ENCODE measurements at regions not wholly inside any gene's neighbourhood (a gene's known extent, or its start where the extent isn't known, plus 50 kb on each side); places are given as distances from the start of the nearest gene placed in this dataset.

GRCh38 chrX:30468471-30468870, 109.1 kb downstream of the TASL start:
- ATAC-seq (no peak), DNase-seq (ENCODE audit: low read depth, low spot score) (no peak)
- no peaks in the 10 kb centered on the region for H3K27me3 ChIP-seq (ENCODE audit: insufficient read depth, low read length)
- H3K36me3 ChIP-seq (ENCODE audit: control insufficient read depth in 1 of 2, insufficient read depth in 2 of 2, low read length in 2 of 2) = no peaks in the 10 kb centered on the region
- POLR2A ChIA-PET = no interaction called here
- H3K9me3 ChIP-seq (ENCODE audit: control insufficient read depth in 1 of 2, insufficient read depth in 1 of 2, low read depth in 1 of 2, low read length in 2 of 2) = no peaks in the 10 kb centered on the region
- CTCF ChIA-PET = no interaction called here
- H3K9ac ChIP-seq (ENCODE audit: low read length) = no peak overlapping the region
- H3K27ac ChIP-seq (ENCODE audit: low read depth, low read length) = no peak overlapping the region
- intact Hi-C loops (cut with micrococcal nuclease) = no loop called here
- H3K4me3 ChIP-seq (replicated peaks in 1 of 2; ENCODE audit: low read depth in 1 of 2, low read length in 2 of 2) = no peak overlapping the region
- TF ChIP-seq ZNF274 (IDR thresholded peaks at IDR 0.05; ENCODE audit: low read depth, low read length) (no peak), CEBPB (IDR thresholded peaks at IDR 0.05; ENCODE audit: low read depth) (no peak), ELF1 (IDR thresholded peaks at IDR 0.05; ENCODE audit: borderline replicate concordance, low read depth) (no peak), FOSL1 (IDR thresholded peaks at IDR 0.05; ENCODE audit: low read depth) (no peak), EZH2phosphoT487 (IDR thresholded peaks at IDR 0.05; ENCODE audit: borderline replicate concordance) (no peak), TCF7L2 (IDR thresholded peaks at IDR 0.05; ENCODE audit: borderline replicate concordance, extremely low read depth, insufficient read depth, insufficient read length) (no peak), CTCF (IDR thresholded peaks at IDR 0.05 in 2 of 3, conservative IDR thresholded peaks at IDR 0.05 in 1 of 3; ENCODE audit: borderline replicate concordance in 1 of 3, insufficient read depth in 1 of 3, low read depth in 2 of 3, low read length in 2 of 3) (no peak), ZBTB33 (IDR thresholded peaks at IDR 0.05; ENCODE audit: extremely low read depth, insufficient replicate concordance, low read length) (no peak), YY1 (IDR thresholded peaks at IDR 0.05; ENCODE audit: extremely low read depth, insufficient replicate concordance, low read depth, low read length) (no peak), MAX (IDR thresholded peaks at IDR 0.05) (no peak), SP1 (IDR thresholded peaks at IDR 0.05; ENCODE audit: low read depth) (no peak), SRF (IDR thresholded peaks at IDR 0.05; ENCODE audit: low read depth) (no peak), JUND (IDR thresholded peaks at IDR 0.05) (no peak), EZH2 (IDR thresholded peaks at IDR 0.05) (no peak), ATF3 (IDR thresholded peaks at IDR 0.05) (no peak)
- H3K9me2 ChIP-seq (ENCODE audit: insufficient read depth) = no peaks in the 10 kb centered on the region
- H3K4me1 ChIP-seq (ENCODE audit: control insufficient read depth in 1 of 2, insufficient read depth in 2 of 2, low read length in 2 of 2) = no peaks in the 10 kb centered on the region
- RAD21 ChIA-PET (ENCODE audit: low non-redundant PET in 1 of 2, low total read pairs in 2 of 2, uncharacterized antibody in 2 of 2, unreplicated experiment in 2 of 2) = no interaction called here
- no TSS peak for BruUV-seq (replicated peaks)
- H3K79me2 ChIP-seq (ENCODE audit: insufficient read depth, low read length) = no peaks in the 10 kb centered on the region
- H4K20me1 ChIP-seq (ENCODE audit: insufficient read depth) = no peaks in the 10 kb centered on the region
- no peak overlapping the region for H2AFZ ChIP-seq (ENCODE audit: low read depth, low read length, poor library complexity, severe bottlenecking)
- H3K4me2 ChIP-seq (ENCODE audit: low read length) = no peak overlapping the region
